GM19240 (cell line): ENCODE measurements at regions not wholly inside any gene's neighbourhood (a gene's known extent, or its start where the extent isn't known, plus 50 kb on each side); places are given as distances from the start of the nearest gene placed in this dataset.

Experiments used
- DNase-seq: peaks from one replicate; pipeline ENCODE4 v3.0.0; 2011; ENCODE audit warnings: low spot score; ENCODE audit not compliant: insufficient read length

DNA sequence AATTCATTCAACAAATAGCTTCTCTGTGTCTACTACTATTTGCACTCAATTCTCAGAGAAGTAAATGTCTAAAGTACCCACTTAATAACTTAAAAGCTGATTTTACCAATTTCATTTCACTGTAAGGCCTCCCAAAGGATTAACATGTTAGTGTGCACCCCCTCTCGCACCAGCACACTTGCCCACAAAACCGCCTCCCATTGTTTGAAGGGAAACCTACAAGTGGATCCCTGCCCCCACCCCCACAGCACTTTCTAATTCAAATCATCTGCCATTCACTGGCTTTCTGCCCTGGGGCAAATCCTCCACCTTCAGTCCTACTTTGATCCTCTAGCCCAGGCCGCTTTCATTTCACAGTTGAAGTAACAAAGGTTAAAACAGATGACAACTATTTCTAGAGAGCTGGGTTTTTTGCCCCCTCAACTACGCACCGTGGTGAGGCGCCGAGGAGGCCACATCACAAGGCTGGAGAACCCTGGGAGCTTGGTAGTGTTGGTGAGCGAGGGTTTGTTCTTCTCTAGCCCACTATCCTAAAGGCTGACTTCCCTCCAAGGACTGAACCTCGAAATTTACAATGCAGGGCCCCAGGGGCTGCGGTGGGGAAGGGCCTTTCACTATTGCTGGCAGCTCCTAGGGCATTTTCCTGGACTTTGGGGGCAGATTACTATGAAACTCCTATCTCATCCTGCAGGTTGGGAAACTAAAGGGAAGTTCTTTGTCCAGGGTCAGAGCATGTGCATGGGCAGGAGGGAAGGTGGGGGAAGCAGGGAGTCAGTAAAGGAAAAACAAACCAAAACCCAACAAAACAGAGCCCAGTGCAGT, 517.4 kb upstream of the ZMIZ1 start:
- no peak for DNase-seq

DNA sequence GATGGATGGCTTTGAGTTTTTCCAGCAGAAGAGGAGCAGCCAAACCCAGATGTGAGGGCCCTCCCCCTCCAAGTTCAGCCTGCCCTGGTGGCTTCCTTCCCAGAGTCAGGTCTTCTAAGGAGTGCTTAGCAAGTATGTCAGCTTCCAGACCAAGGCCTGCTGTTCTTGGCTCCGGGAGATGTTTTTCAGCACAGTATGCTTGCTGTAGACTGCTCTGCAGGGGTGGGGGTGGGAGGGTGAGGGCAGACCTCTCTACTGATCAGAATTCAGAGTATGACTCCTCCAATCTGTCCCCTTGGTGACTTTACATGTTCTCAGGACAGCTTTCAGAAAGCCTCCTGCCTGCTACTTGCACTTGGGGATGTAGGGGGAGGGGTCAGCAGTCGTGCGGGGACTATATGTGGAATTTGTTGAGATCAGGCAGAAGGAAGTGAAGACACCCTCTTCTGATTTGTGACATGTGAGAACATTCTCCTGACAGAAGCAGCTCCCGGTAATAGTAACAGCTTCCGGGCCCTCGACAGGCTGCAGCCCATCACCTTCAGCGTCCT, 516.4 kb upstream of the ZMIZ1 start:
- no peak for DNase-seq

DNA sequence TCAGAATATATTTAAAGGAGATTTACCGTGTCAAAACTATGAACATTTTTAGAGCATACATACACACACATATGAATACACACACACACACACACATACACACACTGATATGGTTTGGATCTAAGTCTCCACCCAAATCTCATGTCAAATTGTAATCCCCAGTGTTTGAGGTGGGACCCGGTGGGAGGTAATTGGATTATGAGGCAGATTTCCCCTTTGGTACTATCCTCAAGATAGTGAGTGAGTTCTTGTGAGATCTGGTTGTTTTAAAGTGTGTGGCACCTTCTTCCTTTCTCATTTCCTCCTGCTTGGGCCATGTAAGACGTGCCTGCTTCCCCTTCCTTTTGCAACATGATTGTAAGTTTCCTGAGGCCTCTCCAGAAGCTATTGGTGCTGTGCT, 515.0 kb upstream of the ZMIZ1 start:
- no peak for DNase-seq

DNA sequence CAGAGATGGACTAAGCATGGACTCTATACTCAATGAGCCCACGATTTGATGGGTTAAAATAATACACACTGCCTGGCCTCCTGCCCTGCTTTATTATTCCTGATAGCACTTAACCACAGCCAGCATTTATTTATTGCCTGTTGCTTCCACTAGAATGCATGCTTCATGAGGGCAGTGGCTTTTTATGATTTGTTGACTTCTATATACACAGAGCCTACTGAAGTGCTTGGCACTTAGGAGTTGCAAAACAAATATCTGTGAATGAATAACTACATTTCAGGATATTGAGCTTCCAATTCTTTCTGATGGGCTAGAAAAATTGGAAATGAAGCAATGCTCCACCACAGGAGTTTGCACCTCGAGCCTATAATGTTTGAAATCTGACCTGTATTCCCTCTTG, 513.6 kb upstream of the ZMIZ1 start:
- DNase-seq: no peak

DNA sequence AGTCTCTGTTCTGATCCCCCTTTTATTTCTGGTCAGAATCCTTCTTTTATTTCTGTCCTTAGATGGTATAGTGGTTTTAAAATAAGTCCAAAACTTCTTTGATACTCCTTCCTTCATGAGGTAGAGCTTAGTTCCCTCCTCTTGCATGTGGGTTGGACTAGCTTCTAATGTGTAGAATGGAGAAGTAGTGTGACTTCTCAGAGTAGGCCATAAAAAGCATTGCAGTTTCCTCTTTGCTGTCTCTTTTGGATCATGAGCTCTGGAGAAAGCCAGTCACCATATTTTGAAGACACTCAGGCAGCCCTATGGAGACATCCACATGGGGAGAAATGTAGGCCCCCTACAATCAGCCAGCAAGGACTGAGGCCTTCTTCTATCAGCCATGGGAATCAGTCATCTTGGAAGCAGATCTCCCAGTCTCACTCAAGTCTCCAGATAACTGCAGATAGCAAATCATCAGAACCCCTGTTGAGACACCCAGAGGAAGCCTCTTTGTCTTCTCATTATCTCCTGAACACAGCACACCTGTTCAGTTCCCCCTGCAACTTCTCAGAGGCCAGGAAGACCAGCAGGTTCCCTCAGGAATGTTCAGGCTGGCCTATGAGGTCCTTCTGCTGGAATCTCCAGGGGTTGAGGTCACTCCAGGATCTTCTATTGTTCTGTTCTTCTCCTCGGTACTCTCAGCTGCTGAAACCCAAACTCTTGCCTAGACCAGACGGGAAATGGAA, 511.9 kb upstream of the ZMIZ1 start:
- DNase-seq: no peak

GRCh38 chr10:78557433-78557925, 511.3 kb upstream of the ZMIZ1 start:
- no peak for DNase-seq

GRCh38 chr10:78559661-78560340, 509.0 kb upstream of the ZMIZ1 start:
- DNase-seq: no peak

GRCh38 chr10:78560341-78560688, 508.5 kb upstream of the ZMIZ1 start:
- no peak for DNase-seq

GRCh38 chr10:78563314-78563713, 505.5 kb upstream of the ZMIZ1 start:
- no peak for DNase-seq

GRCh38 chr10:78565841-78566240, 502.9 kb upstream of the ZMIZ1 start:
- DNase-seq: no peak

- DNase-seq: no peak
Measured at GRCh38 chr10:78566284-78567111, 502.3 kb upstream of the ZMIZ1 start.

GRCh38 chr10:78567680-78568455, 500.9 kb upstream of the ZMIZ1 start:
- DNase-seq: no peak

DNA sequence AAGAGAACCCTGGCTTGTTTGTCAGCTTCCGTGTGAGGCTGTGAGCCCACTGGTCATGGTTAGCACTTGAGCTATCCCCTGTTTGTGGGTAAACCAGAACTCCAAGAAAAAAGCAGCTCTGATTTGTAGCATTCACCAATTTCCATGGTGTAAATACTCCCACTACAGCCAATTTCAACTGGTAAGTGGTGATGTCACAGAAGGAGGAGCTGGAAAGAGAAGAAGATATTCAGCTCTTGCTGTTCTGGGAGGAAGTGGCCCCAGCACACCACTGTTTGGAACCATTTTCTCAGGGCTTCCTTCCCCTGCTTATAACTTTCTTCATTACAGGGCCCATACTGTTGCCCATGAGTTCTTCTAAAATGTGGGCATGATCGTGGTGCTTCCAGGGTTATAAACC, 500.1 kb upstream of the ZMIZ1 start:
- DNase-seq: no peak

- DNase-seq: no peak
Measured at GRCh38 chr10:78570633-78571235, 498.0 kb upstream of the ZMIZ1 start.

- DNase-seq: no peak
Measured at GRCh38 chr10:78571286-78571685, 497.5 kb upstream of the ZMIZ1 start.

DNA sequence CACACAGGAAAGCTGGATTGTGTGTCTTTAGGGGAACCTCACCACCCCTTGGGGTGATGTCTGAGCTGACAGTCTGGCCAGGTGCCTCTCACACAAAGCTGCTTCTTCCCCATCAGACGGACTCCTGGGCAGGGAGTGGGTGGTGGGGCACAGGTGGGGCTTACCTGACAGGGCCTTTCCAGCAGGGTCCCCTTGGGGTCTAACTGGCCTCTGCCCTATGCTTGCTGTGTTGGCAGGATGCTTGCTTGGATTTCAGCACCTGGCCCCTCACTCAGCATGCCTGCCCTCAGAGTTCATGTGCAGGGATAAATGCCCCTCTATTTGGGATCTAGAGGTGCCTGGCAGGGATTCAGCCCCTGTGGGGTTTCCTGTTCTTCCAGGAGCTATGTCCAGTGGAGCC, 496.9 kb upstream of the ZMIZ1 start:
- DNase-seq: no peak

GRCh38 chr10:78572565-78572964, 496.2 kb upstream of the ZMIZ1 start:
- DNase-seq: no peak

DNA sequence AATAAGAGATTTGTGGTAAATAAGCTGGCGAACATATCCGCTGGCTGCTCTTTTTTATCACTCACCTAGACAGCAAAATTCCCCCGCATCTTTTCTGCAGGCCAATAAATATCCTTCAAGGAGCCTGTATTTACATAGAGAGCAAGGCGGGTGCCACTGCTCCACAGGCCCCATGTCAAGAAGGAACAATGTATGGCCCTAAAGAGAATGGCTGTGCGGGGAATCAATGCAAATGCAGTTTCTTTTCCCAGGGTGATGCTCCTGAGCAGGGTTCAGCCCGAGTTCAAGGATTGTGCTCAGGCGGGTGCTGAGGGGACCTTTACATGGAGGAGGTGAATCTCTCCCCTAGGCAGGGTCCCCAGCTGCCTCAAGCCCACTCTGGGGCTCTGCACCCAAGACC, 494.2 kb upstream of the ZMIZ1 start:
- no peak for DNase-seq

DNA sequence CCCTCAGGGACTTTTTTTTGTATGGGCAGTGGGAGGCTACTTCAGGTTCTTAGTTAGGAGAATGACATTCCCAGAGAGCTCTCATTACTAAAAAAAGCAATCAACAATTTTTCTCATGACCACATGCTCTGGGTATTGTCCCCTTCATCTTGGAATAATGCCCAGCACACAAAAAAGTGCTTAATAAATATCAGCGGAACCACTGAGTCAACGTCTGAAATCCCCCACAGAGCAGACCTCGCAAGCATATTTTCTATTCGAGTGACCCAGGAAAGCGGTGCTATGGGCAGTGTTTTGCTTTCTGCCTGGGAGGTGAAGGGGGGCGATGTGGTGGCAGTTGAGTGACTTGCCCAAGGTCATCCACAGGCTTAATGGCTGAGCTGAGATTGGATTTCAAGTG, 493.4 kb upstream of the ZMIZ1 start:
- DNase-seq: no peak

DNA sequence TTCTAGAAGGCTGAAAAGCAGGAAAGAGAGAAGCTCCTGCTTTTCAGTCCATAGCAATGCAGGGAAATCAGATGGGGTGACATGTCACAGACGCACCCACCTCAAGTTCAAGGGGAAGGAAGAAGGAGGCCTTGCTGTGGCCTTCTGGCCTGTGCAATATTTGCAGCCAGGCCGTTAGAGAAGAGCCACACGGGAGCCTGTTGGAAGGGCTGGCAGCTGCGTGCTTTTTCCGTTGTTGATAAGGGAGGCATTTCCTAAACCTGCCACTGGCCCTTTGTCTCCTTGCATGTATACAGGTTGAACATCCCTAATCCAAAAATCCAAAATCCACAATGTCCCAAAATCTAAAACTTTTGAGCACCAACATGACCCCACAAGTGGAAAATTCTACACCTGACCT, 492.5 kb upstream of the ZMIZ1 start:
- no peak for DNase-seq
